GM10266 (cell line): ENCODE measurements at regions not wholly inside any gene's neighbourhood (a gene's known extent, or its start where the extent isn't known, plus 50 kb on each side); places are given as distances from the start of the nearest gene placed in this dataset.

ENCODE experiments used
- DNase-seq: peaks from one replicate; pipeline ENCODE4 v3.0.0; 2012; ENCODE audit errors: extremely low spot score
- CTCF ChIP-seq: IDR thresholded peaks from 2 replicates; pipeline ENCODE4 v1.5.1; 2012; ENCODE audit warnings: mild to moderate bottlenecking, low read depth; ENCODE audit not compliant: control insufficient read depth, insufficient read depth; ENCODE audit errors: missing control alignments

- no peak for TF ChIP-seq CTCF
- DNase-seq = no peak
These were observed 466.6 kb downstream of the XPNPEP1 start for GRCh38 chr10:109456566-109457301.

DNA sequence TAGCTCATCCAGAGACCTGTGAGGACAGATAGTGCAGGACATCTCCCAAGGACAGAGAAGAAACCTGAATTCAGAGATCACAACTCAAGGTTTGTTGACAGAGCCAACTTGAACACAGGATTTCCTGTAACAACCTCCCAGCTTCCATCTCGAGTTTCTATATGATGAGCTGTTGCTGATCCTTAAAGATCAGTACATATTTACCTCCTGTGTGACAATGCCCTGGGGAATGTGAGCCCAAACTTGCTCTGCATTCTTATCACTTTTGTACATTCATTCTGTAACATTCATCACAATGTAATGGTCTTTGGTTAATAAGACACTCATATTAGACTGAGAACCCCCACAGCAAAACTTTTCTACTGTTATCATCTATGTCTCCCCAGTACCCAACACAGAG, 468.6 kb downstream of the XPNPEP1 start:
- DNase-seq = no peak
- no peak for TF ChIP-seq CTCF

- DNase-seq = no peak
- TF ChIP-seq CTCF = no peak
These were observed 471.4 kb downstream of the XPNPEP1 start for GRCh38 chr10:109451879-109452278.

DNA sequence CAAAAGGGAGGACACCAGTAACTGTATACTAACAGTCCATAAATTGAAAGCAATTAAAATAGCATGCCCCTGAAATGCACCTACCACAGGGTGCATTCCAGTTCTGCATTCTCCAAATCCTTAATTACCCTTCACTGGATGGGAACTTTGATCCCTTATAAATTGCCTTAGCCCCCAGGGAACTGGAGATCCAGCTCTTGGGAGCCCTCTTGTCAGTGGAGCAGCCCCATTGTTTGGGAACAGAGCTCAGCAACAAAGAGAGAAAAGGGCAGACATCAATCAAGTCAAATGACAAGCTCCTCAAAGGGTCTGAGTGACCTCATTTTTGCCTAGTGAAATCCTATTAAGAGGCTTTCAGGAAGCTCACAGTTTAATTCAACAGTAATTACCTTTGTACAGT, 472.6 kb downstream of the XPNPEP1 start:
- DNase-seq = no peak

GRCh38 chr10:109433434-109433833, 489.9 kb downstream of the XPNPEP1 start:
- DNase-seq = no peak
- no peak for TF ChIP-seq CTCF

More for the DNA sequence above, 472.6 kb downstream of the XPNPEP1 start:
- no peak for TF ChIP-seq CTCF

- no peak for DNase-seq
- TF ChIP-seq CTCF = no peak
These were observed 491.0 kb downstream of the XPNPEP1 start for GRCh38 chr10:109432281-109432680.

- TF ChIP-seq CTCF = no peak
- no peak for DNase-seq
These were observed 492.5 kb downstream of the XPNPEP1 start for GRCh38 chr10:109430799-109431198.
